Activated CD4-positive, CD25-positive, alpha-beta regulatory T cell (primary cell): ENCODE measurements at regions not wholly inside any gene's neighbourhood (a gene's known extent, or its start where the extent isn't known, plus 50 kb on each side); places are given as distances from the start of the nearest gene placed in this dataset.

Experiments
- DNase-seq, 4 experiments: peaks; one replicate each; lab custom pipeline; 2025; lab: John Stamatoyannopoulos, UW

GRCh38 chr3:124444075-124444474 lies 286.2 kb upstream of the UMPS start:
- DNase-seq, result no peak

- no peak for DNase-seq
These were observed 285.4 kb upstream of the UMPS start for GRCh38 chr3:124444896-124445295.

GRCh38 chr3:124447845-124448244 lies 282.4 kb upstream of the UMPS start:
- no peak for DNase-seq

- DNase-seq, result no peak
These were observed 281.3 kb upstream of the UMPS start for GRCh38 chr3:124448954-124449353.

- no peak for DNase-seq
These were observed 279.9 kb upstream of the UMPS start for GRCh38 chr3:124450366-124450765.

GRCh38 chr3:124451630-124452317 lies 278.5 kb upstream of the UMPS start:
- no peak for DNase-seq

GRCh38 chr3:124453189-124453588 lies 277.1 kb upstream of the UMPS start:
- no peak for DNase-seq

GRCh38 chr3:124455891-124456290 lies 274.4 kb upstream of the UMPS start:
- no peak for DNase-seq

- DNase-seq, result no peak
These were observed 273.7 kb upstream of the UMPS start for GRCh38 chr3:124456506-124456905.

GRCh38 chr3:124459678-124460077 lies 270.6 kb upstream of the UMPS start:
- no peak for DNase-seq

- DNase-seq, result no peak
These were observed 269.1 kb upstream of the UMPS start for GRCh38 chr3:124461126-124461525.

- no peak for DNase-seq
These were observed 268.2 kb upstream of the UMPS start for GRCh38 chr3:124461838-124462632.

GRCh38 chr3:124463234-124463633 lies 267.0 kb upstream of the UMPS start:
- DNase-seq, result no peak

GRCh38 chr3:124467980-124468902 lies 262.0 kb upstream of the UMPS start:
- no peak for DNase-seq

GRCh38 chr3:124469555-124469954 lies 260.7 kb upstream of the UMPS start:
- DNase-seq, result no peak

- DNase-seq, result no peak
These were observed 251.4 kb upstream of the UMPS start for GRCh38 chr3:124478830-124479229.

- no peak for DNase-seq
These were observed 246.3 kb upstream of the UMPS start for GRCh38 chr3:124483915-124484470.

GRCh38 chr3:124486324-124486723 lies 243.9 kb upstream of the UMPS start:
- no peak for DNase-seq

GRCh38 chr3:124489506-124489905 lies 240.7 kb upstream of the UMPS start:
- no peak for DNase-seq

- DNase-seq, result no peak
These were observed 239.2 kb upstream of the UMPS start for GRCh38 chr3:124491098-124491497.

- no peak for DNase-seq
These were observed 238.4 kb upstream of the UMPS start for GRCh38 chr3:124491875-124492274.

GRCh38 chr3:124492824-124493223 lies 237.4 kb upstream of the UMPS start:
- DNase-seq, result no peak
